Spleen (tissue), 7 donors: ENCODE measurements at regions not wholly inside any gene's neighbourhood (a gene's known extent, or its start where the extent isn't known, plus 50 kb on each side); places are given as distances from the start of the nearest gene placed in this dataset.

ENCODE experiments used
- CTCF ChIP-seq, 11 experiments: fragments of 200-600 bp in 7 of 11; fragments of 450-650 bp in 4 of 11; sonication (generic) in 4 of 11; IDR thresholded peaks in 8 of 11; conservative IDR thresholded peaks in 3 of 11; 1 replicate in 7 of 11; 2 replicates in 4 of 11; pipeline versions ENCODE4 v1.4.0 to v1.8.0; 2016 to 2021; ENCODE audit warnings: antibody characterized with exemption in 11 of 11, inconsistent platforms in 4 of 11, mild to moderate bottlenecking in 1 of 11
- POLR2A ChIP-seq, 3 donors: fragments of 450-650 bp; IDR thresholded peaks; one replicate each; pipeline ENCODE4 v1.5.1; 2017; ENCODE audit warnings: antibody characterized with exemption in 3 of 3, mild to moderate bottlenecking in 1 of 3
- donor health status: DM: no; HTN: no; CAD: no; lungs with moderate emphysema.
- donor health status: DM: no; HTN: no; CAD: no.
- donor health status: DM: no; HTN: no; CAD: no.

DNA sequence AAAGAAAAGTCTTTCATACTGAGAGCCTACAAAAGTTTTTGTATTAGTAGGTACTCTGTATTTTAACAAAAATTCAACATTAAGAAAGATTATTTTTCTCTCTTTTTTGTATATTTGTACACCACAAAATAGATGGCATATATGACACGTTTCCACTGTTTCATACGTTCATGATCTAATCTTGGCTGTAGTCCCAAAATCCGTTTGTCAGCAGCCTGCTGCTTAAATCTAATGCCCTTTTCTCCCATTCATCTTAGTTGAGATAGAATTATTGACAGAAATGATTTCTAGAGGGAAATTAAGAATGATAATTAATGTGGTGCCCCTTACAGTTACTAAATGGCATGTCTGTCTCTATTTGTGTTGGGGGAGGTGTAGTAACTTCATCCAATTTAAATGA lies 140.7 kb upstream of the NOVA1 start:
- TF ChIP-seq POLR2A (IDR thresholded peaks at IDR 0.05) = no peak
- TF ChIP-seq CTCF (IDR thresholded peaks at IDR 0.05 in 8 of 11, conservative IDR thresholded peaks at IDR 0.05 in 3 of 11) = no peak
